ENCODE measurements at regions not wholly inside any gene's neighbourhood (a gene's known extent, or its start where the extent isn't known, plus 50 kb on each side); places are given as distances from the start of the nearest gene placed in this dataset.

DNA sequence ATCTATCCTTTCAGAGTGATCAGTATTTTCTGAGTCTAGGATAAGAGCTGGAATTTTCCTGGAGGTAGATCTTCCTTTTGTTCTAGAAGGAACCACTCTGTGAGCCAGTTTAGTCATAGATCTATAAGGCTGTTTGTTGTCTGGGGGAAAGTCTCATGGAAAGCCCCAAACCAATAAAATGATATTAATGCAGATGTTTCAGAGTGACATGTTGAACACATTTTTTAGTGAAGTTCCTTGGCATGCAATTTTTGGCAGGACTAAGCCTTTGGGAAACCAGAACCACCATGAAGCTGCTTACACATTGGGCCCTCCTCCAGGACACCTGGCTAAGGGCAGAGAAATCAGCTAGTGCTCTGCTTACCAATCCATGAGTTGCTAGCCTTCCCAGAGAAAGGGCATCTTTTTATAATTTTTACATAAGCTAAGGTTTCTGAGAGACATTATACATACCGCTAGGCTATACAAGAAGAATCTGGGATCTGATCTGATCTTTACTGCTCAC lies 101.5 kb upstream of the PCED1B start:
- no peak for TF ChIP-seq CTCF (IDR thresholded peaks at IDR 0.05)
- TF ChIP-seq POLR2A (IDR thresholded peaks at IDR 0.05): no peak
- TF ChIP-seq POLR2AphosphoS5 (IDR thresholded peaks at IDR 0.05): no peak
